ENCODE measurements at regions not wholly inside any gene's neighbourhood (a gene's known extent, or its start where the extent isn't known, plus 50 kb on each side); places are given as distances from the start of the nearest gene placed in this dataset.
"Not testable (repeated sequence)": the region's sequence is repeated elsewhere in the genome, so short reads cannot be mapped to it uniquely, and the experiment has no call there.

- DNase-seq (ENCODE audit: low read depth) = no peak
Observed at GRCh38 chr14:103186909-103187586, 63.8 kb downstream of the TNFAIP2 start.

- DNase-seq (ENCODE audit: low read depth) = no peak
Observed at GRCh38 chr14:103187911-103188310, 64.7 kb downstream of the TNFAIP2 start.

- DNase-seq (ENCODE audit: low read depth) = peak; percentile 15
Observed at GRCh38 chr14:103188810-103189480, 65.7 kb downstream of the TNFAIP2 start.

GRCh38 chr14:103189481-103190470, 66.5 kb downstream of the TNFAIP2 start:
- DNase-seq (ENCODE audit: low read depth) = no peak

GRCh38 chr14:103190741-103191140, 67.5 kb downstream of the TNFAIP2 start:
- DNase-seq (ENCODE audit: low read depth) = no peak

- DNase-seq (ENCODE audit: low read depth) = no peak
Observed at GRCh38 chr14:103191844-103192243, 68.6 kb downstream of the TNFAIP2 start.

- no peak for DNase-seq (ENCODE audit: low read depth)
Observed at GRCh38 chr14:103192246-103192840, 69.1 kb downstream of the TNFAIP2 start.

GRCh38 chr14:103192861-103193260, 69.6 kb downstream of the TNFAIP2 start:
- DNase-seq (ENCODE audit: low read depth) = not testable (repeated sequence)

- DNase-seq (ENCODE audit: low read depth) = not testable (repeated sequence)
Observed at GRCh38 chr14:103193491-103193890, 70.2 kb downstream of the TNFAIP2 start.

GRCh38 chr14:103194256-103195045, 71.2 kb downstream of the TNFAIP2 start:
- no peak for DNase-seq (ENCODE audit: low read depth)

- DNase-seq (ENCODE audit: low read depth) = no peak
Observed at GRCh38 chr14:103195828-103196615, 72.8 kb downstream of the TNFAIP2 start.

GRCh38 chr14:103196716-103197115, 73.5 kb downstream of the TNFAIP2 start:
- DNase-seq (ENCODE audit: low read depth) = no peak

- DNase-seq (ENCODE audit: low read depth) = no peak
Observed at GRCh38 chr14:103198131-103199105, 75.2 kb downstream of the TNFAIP2 start.

GRCh38 chr14:103199124-103199523, 75.9 kb downstream of the TNFAIP2 start:
- DNase-seq (ENCODE audit: low read depth) = no peak

GRCh38 chr14:103201801-103202200, 78.5 kb downstream of the TNFAIP2 start:
- no peak for DNase-seq (ENCODE audit: low read depth)

GRCh38 chr14:103204852-103205540, 81.7 kb downstream of the TNFAIP2 start:
- DNase-seq (ENCODE audit: low read depth) = no peak

- DNase-seq (ENCODE audit: low read depth) = no peak
Observed at GRCh38 chr14:103205541-103205906, 82.3 kb downstream of the TNFAIP2 start.

- no peak for DNase-seq (ENCODE audit: low read depth)
Observed at GRCh38 chr14:103206023-103206481, 82.8 kb downstream of the TNFAIP2 start.
